NCI-H774 (cell line): ENCODE measurements at regions not wholly inside any gene's neighbourhood (a gene's known extent, or its start where the extent isn't known, plus 50 kb on each side); places are given as distances from the start of the nearest gene placed in this dataset.

Experiments
- DNase-seq: peaks from one replicate; lab custom pipeline; 2025; lab: John Stamatoyannopoulos, UW

DNA sequence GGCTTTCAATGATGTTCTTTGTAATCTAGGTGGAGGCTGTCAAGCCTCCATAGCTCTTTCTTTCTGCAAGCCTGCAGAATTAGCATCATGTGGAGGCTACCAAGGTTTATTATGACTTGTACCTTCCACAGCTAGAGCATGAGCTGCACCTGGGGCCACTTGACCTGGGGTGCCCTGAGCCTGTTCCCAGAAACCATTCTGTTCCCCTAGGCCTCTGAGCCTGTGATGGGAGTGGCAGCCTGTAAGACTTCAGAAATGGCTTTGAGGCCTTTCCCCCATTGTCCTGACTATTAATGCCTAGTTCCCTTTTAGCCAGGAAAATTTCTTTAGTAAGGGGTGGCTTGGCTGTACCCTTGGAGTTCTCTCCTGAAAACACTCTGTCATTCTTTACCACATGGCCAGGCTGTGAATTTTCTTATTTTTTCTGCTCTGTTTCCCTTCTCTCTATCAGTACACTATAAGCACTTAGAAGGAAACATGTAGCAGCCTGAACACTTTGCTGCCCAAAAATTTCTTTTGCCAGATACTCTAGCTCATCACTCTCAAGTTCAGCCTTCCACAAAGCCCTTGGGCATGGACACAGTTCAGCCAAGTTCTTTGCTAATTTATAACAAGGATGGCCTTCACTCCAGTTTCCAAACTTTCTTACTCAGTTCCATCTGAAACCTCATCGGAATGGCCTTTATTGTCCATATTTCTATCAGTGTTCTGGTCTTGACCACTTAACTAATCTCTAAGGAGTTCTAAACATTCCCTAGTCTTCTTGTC lies 61.4 kb upstream of the NR3C1 start:
- DNase-seq: no peak

DNA sequence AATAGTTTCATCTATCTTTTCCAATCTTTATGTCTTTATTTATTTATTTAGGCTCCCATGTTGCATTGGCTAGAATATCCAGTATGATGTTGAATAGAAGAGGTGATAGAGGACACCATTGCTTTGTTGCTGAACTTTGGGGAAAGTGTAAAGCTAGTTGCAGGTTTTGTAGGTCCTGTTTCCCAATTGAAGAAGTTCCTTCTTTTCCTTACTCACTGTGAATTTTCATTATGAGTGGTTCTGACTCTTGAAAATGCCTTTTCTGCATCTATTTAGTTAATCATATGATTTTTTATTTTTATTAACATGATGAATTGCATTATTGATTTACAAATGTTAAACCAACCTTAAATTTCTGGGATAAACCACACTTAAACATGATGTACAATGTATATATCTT lies 58.9 kb upstream of the NR3C1 start:
- no peak for DNase-seq

DNA sequence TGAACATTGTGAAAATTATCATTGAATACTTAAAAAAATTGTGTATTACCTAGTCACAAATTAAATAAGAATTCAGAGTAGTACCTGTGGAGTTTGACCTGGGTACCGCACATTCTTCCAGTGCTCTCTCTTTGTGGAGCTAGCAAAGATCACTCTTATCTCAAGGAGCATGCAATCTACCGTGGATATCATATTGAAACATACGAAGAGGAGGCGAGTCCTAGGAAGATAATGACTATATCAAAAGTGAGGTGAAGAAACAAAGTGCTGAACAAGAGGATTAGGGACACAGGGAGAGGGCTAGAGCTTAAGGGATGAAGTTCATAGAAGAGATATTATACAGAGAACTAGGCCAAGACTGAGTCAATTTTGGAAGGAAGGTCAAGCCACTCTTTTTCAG lies 55.9 kb upstream of the NR3C1 start:
- DNase-seq: no peak

DNA sequence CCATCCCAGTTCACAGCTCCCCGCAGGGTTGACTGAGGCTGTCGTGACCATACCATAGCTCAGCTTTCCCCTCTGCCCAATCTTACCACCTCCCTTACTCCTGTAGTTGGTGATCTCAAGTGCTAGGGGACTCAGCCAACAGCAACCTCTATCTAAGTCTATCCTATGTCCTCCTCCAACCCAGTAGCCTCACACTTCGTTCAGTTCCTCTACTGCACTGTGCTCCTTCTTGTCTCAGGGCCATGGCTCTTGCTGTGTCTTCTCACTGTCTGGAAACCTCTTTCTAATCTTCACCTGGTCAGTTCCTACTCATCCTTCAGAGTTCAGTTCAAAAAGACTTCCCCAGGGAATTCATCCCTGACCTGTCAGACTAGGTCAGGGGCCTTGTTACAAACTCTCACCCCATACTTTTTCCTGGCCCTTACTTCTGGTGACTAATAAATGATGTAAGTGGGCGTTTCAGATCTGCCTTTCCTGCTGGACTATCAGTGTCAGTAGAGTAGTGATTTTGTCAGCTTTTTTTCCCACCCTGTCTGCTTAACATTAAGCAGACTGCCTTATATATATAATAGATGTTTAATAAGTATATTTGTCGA lies 53.6 kb upstream of the NR3C1 start:
- no peak for DNase-seq

DNA sequence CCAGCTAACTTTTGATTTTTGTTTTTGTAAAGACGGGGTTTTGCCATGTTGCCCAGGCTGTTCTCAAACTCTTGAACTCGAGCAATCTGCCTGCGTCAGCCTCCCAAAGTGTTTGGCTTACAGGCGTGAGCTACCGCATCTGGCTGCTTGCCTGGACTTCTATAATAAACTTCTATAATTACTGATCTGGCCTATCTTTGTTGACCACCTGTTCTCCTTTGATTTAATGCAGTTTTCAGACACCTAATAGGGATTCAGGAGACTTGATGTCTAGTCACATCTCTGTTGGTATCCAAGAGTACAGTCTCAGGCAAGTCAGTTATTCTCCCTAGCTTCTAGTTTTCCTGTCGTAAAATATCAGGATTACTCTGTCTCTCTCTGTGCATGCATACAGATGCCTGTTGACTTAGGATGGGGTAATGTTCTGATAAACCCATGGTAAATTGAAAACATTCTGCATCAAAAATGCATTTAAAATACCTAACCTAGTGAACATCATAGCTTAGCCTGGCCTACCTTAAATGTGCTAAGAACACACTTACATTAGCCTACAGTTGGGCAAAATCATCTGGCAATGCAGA lies 51.5 kb upstream of the NR3C1 start:
- no peak for DNase-seq

DNA sequence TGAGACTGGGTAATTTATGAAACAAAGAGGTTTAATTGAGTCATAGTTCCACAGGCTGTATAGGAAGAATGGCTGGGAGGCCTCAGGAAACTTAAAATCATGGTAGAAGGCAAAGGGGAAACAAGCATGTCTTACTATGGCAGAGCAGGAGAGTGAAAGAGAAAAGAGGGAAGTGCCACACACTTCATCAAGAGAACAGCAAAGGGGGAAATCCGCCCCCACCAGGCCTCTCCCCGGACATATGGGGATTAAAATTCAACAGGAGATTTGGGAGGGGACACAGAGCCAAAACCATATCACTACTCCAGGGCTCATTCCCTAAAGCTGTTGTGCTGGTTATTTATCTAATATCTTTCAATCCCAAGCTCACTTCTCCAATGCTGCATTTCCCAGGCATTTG lies 50.2 kb upstream of the NR3C1 start:
- no peak for DNase-seq
